SU-DHL-6 (cell line): ENCODE measurements at regions not wholly inside any gene's neighbourhood (a gene's known extent, or its start where the extent isn't known, plus 50 kb on each side); places are given as distances from the start of the nearest gene placed in this dataset.
"Not testable (repeated sequence)": the region's sequence is repeated elsewhere in the genome, so short reads cannot be mapped to it uniquely, and the experiment has no call there.

Experiments used
- H2AFZ ChIP-seq: fragments of 200-600 bp; sonication (generic); 2 replicates; pipeline ENCODE4 v1.6.1; 2014; ENCODE audit warnings: low read depth, mild to moderate bottlenecking, moderate library complexity, mixed read lengths, antibody characterized with exemption, low read length; ENCODE audit not compliant: severe bottlenecking
- H3F3A ChIP-seq: fragments of 200-600 bp; shearing (Covaris generic); 2 replicates; pipeline ENCODE4 v1.6.0; 2016; ENCODE audit warnings: antibody characterized with exemption, mild to moderate bottlenecking; ENCODE audit not compliant: insufficient read depth
- H3K27ac ChIP-seq: fragments of 200-600 bp; sonication (generic); 2 replicates; pipeline ENCODE4 v1.5.1; 2016; ENCODE audit warnings: low read depth, mild to moderate bottlenecking, low read length, moderate library complexity, mixed read lengths
- H3K27me3 ChIP-seq: fragments of 200-600 bp; sonication (generic), shearing (Covaris generic); 2 replicates; pipeline ENCODE4 v1.6.0; 2014; ENCODE audit warnings: mild to moderate bottlenecking, low read length
- H3K36me3 ChIP-seq: fragments of 200-600 bp; sonication (generic); 2 replicates; pipeline ENCODE4 v1.6.1; 2014; ENCODE audit warnings: mild to moderate bottlenecking, low read length, mixed read lengths
- H3K4me2 ChIP-seq: fragments of 300-600, 200-600 bp; shearing (Covaris generic), sonication (generic); 2 replicates; pipeline ENCODE4 v1.6.0; 2014; ENCODE audit warnings: low read length, low read depth, mild to moderate bottlenecking; ENCODE audit not compliant: poor library complexity, severe bottlenecking
- H3K4me3 ChIP-seq: fragments of 200-600 bp; sonication (generic); 2 replicates; pipeline ENCODE4 v1.5.1; 2014; ENCODE audit warnings: antibody characterized with exemption, low read length, mild to moderate bottlenecking, mixed read lengths; ENCODE audit not compliant: insufficient read depth, poor library complexity, severe bottlenecking
- H3K79me2 ChIP-seq: fragments of 200-600 bp; sonication (generic); 2 replicates; pipeline ENCODE4 v1.6.1; 2014; ENCODE audit warnings: mild to moderate bottlenecking, low read length, moderate library complexity; ENCODE audit not compliant: insufficient read depth
- H3K9ac ChIP-seq: fragments of 200-600 bp; sonication (generic); 2 replicates; pipeline ENCODE4 v1.7.0; 2014; ENCODE audit warnings: mild to moderate bottlenecking, low read length
- H3K9me2 ChIP-seq: fragments of 200-600 bp; sonication (generic); replicated peaks from 2 replicates; pipeline ENCODE4 v1.6.1; 2014; ENCODE audit warnings: low read length; ENCODE audit not compliant: insufficient read depth
- H3K9me3 ChIP-seq: fragments of 200-600 bp; sonication (generic); 2 replicates; pipeline ENCODE4 v1.6.1; 2014; ENCODE audit warnings: low read length, mixed read lengths; ENCODE audit not compliant: insufficient read depth
- H4K20me1 ChIP-seq: fragments of 200-600 bp; sonication (generic); 2 replicates; pipeline ENCODE4 v1.6.1; 2014; ENCODE audit warnings: low read depth, mild to moderate bottlenecking, antibody characterized with exemption, low read length, moderate library complexity, mixed read lengths
- CTCF ChIP-seq: fragments of 200-600 bp; sonication (generic); IDR thresholded peaks from one replicate; pipeline ENCODE4 v1.5.1; 2017; ENCODE audit warnings: antibody characterized with exemption, mild to moderate bottlenecking, low read length, moderate library complexity; ENCODE audit not compliant: insufficient read depth, poor library complexity, severe bottlenecking
- EZH2phosphoT487 ChIP-seq: fragments of 200-600 bp; sonication (generic), shearing (Covaris generic); conservative IDR thresholded peaks from 2 replicates; pipeline ENCODE4 v1.6.1; 2018; ENCODE audit warnings: mild to moderate bottlenecking, antibody characterized with exemption, low read length, moderate library complexity, mixed read lengths

DNA sequence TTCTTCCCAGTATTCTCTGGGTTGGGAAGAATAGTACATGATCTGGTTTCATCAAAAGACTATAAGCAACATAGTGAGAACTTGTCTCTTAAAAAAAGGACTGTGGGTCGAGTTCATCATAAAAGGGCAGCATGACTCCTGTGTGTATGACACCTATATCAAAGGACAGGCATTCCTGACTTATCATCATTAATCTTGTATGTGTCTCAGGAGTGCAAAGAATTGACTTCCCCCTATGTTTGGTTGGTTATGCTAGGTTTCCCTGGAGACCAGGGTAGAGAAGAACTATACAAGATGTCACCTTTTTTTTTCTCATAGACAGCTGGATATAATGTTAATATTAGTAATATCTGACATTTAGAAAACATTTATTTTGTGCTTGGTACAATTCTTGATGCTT, 173.1 kb upstream of the ANKRD55 start:
- no peaks in the 10 kb centered on the region for H3K27me3 ChIP-seq
- H4K20me1 ChIP-seq: no peaks in the 10 kb centered on the region
- H3K9me2 ChIP-seq: no peaks in the 10 kb centered on the region
- no peak overlapping the region for H2AFZ ChIP-seq
- H3K4me2 ChIP-seq: no peak overlapping the region
- H3K79me2 ChIP-seq: no peaks in the 10 kb centered on the region
- no peak overlapping the region for H3K9ac ChIP-seq
- H3K4me3 ChIP-seq: no peak overlapping the region
- no peak for TF ChIP-seq EZH2phosphoT487
- TF ChIP-seq CTCF: no peak
- H3K9me3 ChIP-seq: no peaks in the 10 kb centered on the region
- H3F3A ChIP-seq: no peaks in the 10 kb centered on the region
- no peak overlapping the region for H3K27ac ChIP-seq
- no peaks in the 10 kb centered on the region for H3K36me3 ChIP-seq

DNA sequence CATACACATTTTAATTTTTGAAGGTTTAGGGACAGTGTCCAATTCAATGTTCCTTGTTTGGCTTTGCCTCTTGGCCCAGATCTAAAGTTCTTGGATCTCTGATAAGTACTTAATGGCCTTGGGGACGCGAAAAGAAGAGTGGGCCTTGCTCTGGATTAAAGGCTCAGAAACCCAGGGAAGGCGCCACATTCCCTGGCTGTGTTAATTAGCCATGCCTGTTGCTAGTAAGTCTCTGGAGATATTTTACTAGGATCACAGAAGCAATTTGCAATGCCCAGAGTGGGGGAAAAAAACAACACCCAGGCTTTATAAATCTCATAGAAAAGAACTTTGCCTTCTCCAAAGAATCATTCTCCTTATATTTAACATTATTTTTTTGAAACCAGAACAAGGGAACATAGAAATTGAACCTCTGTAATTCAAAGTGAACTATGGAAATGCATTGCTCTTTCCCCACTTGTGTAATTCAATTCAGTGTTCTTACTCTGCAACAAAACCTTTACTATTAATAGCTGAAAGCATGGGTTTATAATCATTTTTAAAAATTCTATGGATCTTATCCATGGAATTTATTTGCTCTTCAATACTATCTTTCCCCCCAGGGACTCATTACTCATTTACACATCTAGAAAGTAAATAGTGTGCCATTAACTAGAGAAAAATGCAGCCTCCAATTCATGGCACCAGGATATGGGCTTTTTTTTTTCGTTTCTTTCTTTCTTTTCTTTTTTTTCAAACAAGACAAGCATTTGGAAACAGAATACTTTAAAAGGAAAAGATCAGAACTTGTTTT, 172.2 kb upstream of the ANKRD55 start:
- H3F3A ChIP-seq: no peaks in the 10 kb centered on the region
- H3K4me3 ChIP-seq: no peak overlapping the region
- no peaks in the 10 kb centered on the region for H3K36me3 ChIP-seq
- no peaks in the 10 kb centered on the region for H3K9me3 ChIP-seq
- no peaks in the 10 kb centered on the region for H3K27me3 ChIP-seq
- no peak overlapping the region for H3K9ac ChIP-seq
- no peaks in the 10 kb centered on the region for H3K79me2 ChIP-seq
- H3K4me2 ChIP-seq: no peak overlapping the region
- H2AFZ ChIP-seq: no peak overlapping the region
- H3K27ac ChIP-seq: no peak overlapping the region
- no peaks in the 10 kb centered on the region for H4K20me1 ChIP-seq
- TF ChIP-seq EZH2phosphoT487 (no peak), CTCF (no peak)
- H3K9me2 ChIP-seq: no peaks in the 10 kb centered on the region

- H3K9me2 ChIP-seq: no peaks in the 10 kb centered on the region
- H4K20me1 ChIP-seq: no peaks in the 10 kb centered on the region
- no peaks in the 10 kb centered on the region for H3K9me3 ChIP-seq
- no peaks in the 10 kb centered on the region for H3F3A ChIP-seq
- H2AFZ ChIP-seq: no peak overlapping the region
- no peak overlapping the region for H3K27ac ChIP-seq
- no peak overlapping the region for H3K9ac ChIP-seq
- no peak overlapping the region for H3K4me3 ChIP-seq
- H3K36me3 ChIP-seq: no peaks in the 10 kb centered on the region
- TF ChIP-seq CTCF (no peak), EZH2phosphoT487 (no peak)
- no peak overlapping the region for H3K4me2 ChIP-seq
- no peaks in the 10 kb centered on the region for H3K27me3 ChIP-seq
- H3K79me2 ChIP-seq: no peaks in the 10 kb centered on the region
These were observed 169.4 kb upstream of the ANKRD55 start for GRCh38 chr5:56402266-56403220.

GRCh38 chr5:56397796-56398195, 164.7 kb upstream of the ANKRD55 start:
- not testable (repeated sequence) for H3K27ac ChIP-seq, H3K4me2 ChIP-seq, H2AFZ ChIP-seq, H3F3A ChIP-seq, H3K27me3 ChIP-seq, H3K36me3 ChIP-seq, H3K9me2 ChIP-seq, H3K9ac ChIP-seq, H4K20me1 ChIP-seq, H3K79me2 ChIP-seq, H3K4me3 ChIP-seq
- H3K9me3 ChIP-seq: peaks cover 16% of the 10 kb centered on the region
